ENCODE measurements at regions not wholly inside any gene's neighbourhood (a gene's known extent, or its start where the extent isn't known, plus 50 kb on each side); places are given as distances from the start of the nearest gene placed in this dataset.

GRCh38 chr12:3999904-4000303, 126.7 kb upstream of the PARP11 start:
- TF ChIP-seq POLR2AphosphoS5 (IDR thresholded peaks at IDR 0.05; ENCODE audit: borderline replicate concordance, low read depth, low read length), result no peak
- TF ChIP-seq EZH2 (IDR thresholded peaks at IDR 0.05), result no peak
- no peak for TF ChIP-seq FOXP2 (optimal IDR thresholded peaks at IDR 0.05; ENCODE audit: control extremely low read depth, extremely low read length, insufficient read depth)

Measured in SK-N-MC (cell line).